SU-DHL-6 (cell line): ENCODE measurements at regions not wholly inside any gene's neighbourhood (a gene's known extent, or its start where the extent isn't known, plus 50 kb on each side); places are given as distances from the start of the nearest gene placed in this dataset.

Experiments used
- H2AFZ ChIP-seq: fragments of 200-600 bp; sonication (generic); 2 replicates; pipeline ENCODE4 v1.6.1; 2014; ENCODE audit warnings: low read depth, mild to moderate bottlenecking, moderate library complexity, mixed read lengths, antibody characterized with exemption, low read length; ENCODE audit not compliant: severe bottlenecking
- H3F3A ChIP-seq: fragments of 200-600 bp; shearing (Covaris generic); 2 replicates; pipeline ENCODE4 v1.6.0; 2016; ENCODE audit warnings: antibody characterized with exemption, mild to moderate bottlenecking; ENCODE audit not compliant: insufficient read depth
- H3K27ac ChIP-seq: fragments of 200-600 bp; sonication (generic); 2 replicates; pipeline ENCODE4 v1.5.1; 2016; ENCODE audit warnings: low read depth, mild to moderate bottlenecking, low read length, moderate library complexity, mixed read lengths
- H3K27me3 ChIP-seq: fragments of 200-600 bp; sonication (generic), shearing (Covaris generic); 2 replicates; pipeline ENCODE4 v1.6.0; 2014; ENCODE audit warnings: mild to moderate bottlenecking, low read length
- H3K36me3 ChIP-seq: fragments of 200-600 bp; sonication (generic); 2 replicates; pipeline ENCODE4 v1.6.1; 2014; ENCODE audit warnings: mild to moderate bottlenecking, low read length, mixed read lengths
- H3K4me2 ChIP-seq: fragments of 300-600, 200-600 bp; shearing (Covaris generic), sonication (generic); 2 replicates; pipeline ENCODE4 v1.6.0; 2014; ENCODE audit warnings: low read length, low read depth, mild to moderate bottlenecking; ENCODE audit not compliant: poor library complexity, severe bottlenecking
- H3K4me3 ChIP-seq: fragments of 200-600 bp; sonication (generic); 2 replicates; pipeline ENCODE4 v1.5.1; 2014; ENCODE audit warnings: antibody characterized with exemption, low read length, mild to moderate bottlenecking, mixed read lengths; ENCODE audit not compliant: insufficient read depth, poor library complexity, severe bottlenecking
- H3K79me2 ChIP-seq: fragments of 200-600 bp; sonication (generic); 2 replicates; pipeline ENCODE4 v1.6.1; 2014; ENCODE audit warnings: mild to moderate bottlenecking, low read length, moderate library complexity; ENCODE audit not compliant: insufficient read depth
- H3K9ac ChIP-seq: fragments of 200-600 bp; sonication (generic); 2 replicates; pipeline ENCODE4 v1.7.0; 2014; ENCODE audit warnings: mild to moderate bottlenecking, low read length
- H3K9me2 ChIP-seq: fragments of 200-600 bp; sonication (generic); replicated peaks from 2 replicates; pipeline ENCODE4 v1.6.1; 2014; ENCODE audit warnings: low read length; ENCODE audit not compliant: insufficient read depth
- H3K9me3 ChIP-seq: fragments of 200-600 bp; sonication (generic); 2 replicates; pipeline ENCODE4 v1.6.1; 2014; ENCODE audit warnings: low read length, mixed read lengths; ENCODE audit not compliant: insufficient read depth
- H4K20me1 ChIP-seq: fragments of 200-600 bp; sonication (generic); 2 replicates; pipeline ENCODE4 v1.6.1; 2014; ENCODE audit warnings: low read depth, mild to moderate bottlenecking, antibody characterized with exemption, low read length, moderate library complexity, mixed read lengths
- EZH2phosphoT487 ChIP-seq: fragments of 200-600 bp; sonication (generic), shearing (Covaris generic); conservative IDR thresholded peaks from 2 replicates; pipeline ENCODE4 v1.6.1; 2018; ENCODE audit warnings: mild to moderate bottlenecking, antibody characterized with exemption, low read length, moderate library complexity, mixed read lengths
- TF ChIP-seq, protein P1 (sequence below): fragments of 200-600 bp; sonication (generic); IDR thresholded peaks from one replicate; pipeline ENCODE4 v1.5.1; 2017; ENCODE audit warnings: antibody characterized with exemption, mild to moderate bottlenecking, low read length, moderate library complexity; ENCODE audit not compliant: insufficient read depth, poor library complexity, severe bottlenecking

DNA sequence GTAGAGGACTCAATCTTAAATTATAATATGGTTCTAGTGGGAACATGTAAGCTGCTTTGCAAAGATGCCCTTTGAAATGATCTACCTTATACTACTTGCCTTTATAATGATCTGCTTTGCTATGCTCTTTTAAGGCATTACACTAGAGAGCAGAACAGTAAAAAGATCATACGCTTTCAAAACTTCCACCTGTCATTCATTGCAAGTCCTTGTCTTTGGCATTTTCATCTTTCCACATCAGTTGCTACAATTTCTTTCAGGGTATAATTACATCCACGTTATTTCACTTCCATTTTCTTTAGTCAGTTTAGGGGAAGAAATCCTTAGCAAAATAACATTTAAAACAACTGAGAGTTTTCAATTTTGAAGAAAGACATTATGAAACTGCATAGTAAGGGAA is 80.3 kb downstream of the ACTBL2 start:
- Histone ChIP-seq H3K4me2 (no peak overlapping the region), H4K20me1 (no peaks in the 10 kb centered on the region), H3K79me2 (no peaks in the 10 kb centered on the region), H3F3A (no peaks in the 10 kb centered on the region), H3K4me3 (no peak overlapping the region), H3K9ac (no peak overlapping the region), H3K27me3 (no peaks in the 10 kb centered on the region), H3K9me3 (no peaks in the 10 kb centered on the region), H3K9me2 (no peaks in the 10 kb centered on the region), H3K36me3 (no peaks in the 10 kb centered on the region), H3K27ac (no peak overlapping the region), H2AFZ (no peak overlapping the region)
- TF ChIP-seq, protein P1, sequence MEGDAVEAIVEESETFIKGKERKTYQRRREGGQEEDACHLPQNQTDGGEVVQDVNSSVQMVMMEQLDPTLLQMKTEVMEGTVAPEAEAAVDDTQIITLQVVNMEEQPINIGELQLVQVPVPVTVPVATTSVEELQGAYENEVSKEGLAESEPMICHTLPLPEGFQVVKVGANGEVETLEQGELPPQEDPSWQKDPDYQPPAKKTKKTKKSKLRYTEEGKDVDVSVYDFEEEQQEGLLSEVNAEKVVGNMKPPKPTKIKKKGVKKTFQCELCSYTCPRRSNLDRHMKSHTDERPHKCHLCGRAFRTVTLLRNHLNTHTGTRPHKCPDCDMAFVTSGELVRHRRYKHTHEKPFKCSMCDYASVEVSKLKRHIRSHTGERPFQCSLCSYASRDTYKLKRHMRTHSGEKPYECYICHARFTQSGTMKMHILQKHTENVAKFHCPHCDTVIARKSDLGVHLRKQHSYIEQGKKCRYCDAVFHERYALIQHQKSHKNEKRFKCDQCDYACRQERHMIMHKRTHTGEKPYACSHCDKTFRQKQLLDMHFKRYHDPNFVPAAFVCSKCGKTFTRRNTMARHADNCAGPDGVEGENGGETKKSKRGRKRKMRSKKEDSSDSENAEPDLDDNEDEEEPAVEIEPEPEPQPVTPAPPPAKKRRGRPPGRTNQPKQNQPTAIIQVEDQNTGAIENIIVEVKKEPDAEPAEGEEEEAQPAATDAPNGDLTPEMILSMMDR: no peak
- no peak for TF ChIP-seq EZH2phosphoT487

DNA sequence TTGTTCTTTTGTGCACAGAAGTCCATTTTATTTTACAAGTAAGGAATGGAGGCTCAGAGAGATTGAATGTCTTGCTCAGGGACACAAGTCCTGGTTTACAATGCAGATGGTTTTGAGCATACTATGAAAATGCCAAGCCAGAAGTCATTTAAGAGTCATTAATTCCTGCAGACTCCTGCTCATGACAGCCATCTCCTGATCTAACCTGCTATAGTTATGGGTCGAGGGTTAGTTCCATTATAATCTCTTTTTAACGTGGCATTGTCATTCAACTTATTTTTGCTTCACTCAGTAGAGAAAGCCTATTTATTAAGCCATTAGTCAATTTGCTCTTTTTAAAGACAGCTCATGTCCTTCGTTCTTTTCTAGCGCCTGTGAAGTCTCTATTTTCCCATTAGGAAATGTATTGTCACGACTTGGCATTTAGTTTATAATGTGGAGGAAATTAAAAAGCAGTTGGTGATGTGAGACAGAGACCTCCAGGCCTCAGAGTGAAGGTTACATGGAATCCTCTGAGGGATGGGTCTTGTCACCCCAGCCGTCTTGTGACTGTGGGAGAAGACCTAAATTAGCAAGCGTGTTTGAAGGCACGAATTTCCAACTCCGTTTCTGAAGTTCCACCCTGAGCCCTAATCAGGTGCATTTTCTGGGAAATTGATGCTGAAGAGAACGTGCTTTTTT is 84.1 kb downstream of the ACTBL2 start:
- Histone ChIP-seq H3K9me2 (no peaks in the 10 kb centered on the region), H3K9ac (no peak overlapping the region), H3K9me3 (no peaks in the 10 kb centered on the region), H4K20me1 (no peaks in the 10 kb centered on the region), H3F3A (no peaks in the 10 kb centered on the region), H3K27ac (no peak overlapping the region), H2AFZ (no peak overlapping the region), H3K27me3 (no peaks in the 10 kb centered on the region), H3K79me2 (no peaks in the 10 kb centered on the region), H3K4me3 (no peak overlapping the region), H3K4me2 (no peak overlapping the region), H3K36me3 (no peaks in the 10 kb centered on the region)
- no peak for TF ChIP-seq EZH2phosphoT487
- TF ChIP-seq, protein P1: no peak

DNA sequence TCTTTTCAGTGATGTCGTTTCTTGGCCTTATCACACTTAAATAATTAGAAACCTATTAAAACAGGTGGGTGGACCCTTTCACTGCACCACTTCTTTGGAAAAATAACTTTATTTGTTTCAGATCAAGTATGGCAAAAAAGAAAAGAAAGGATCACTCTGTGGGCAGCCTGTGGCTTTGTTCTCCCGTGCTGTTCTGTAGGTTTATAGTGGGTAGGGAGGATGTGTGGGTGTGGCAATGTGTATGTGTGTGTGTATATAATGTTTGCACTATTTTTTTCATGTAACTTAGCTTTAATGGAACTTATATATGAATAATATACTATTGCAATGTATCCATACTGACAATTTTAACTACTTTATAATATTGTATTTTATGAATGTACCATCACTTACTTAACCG is 85.9 kb downstream of the ACTBL2 start:
- H3K79me2 ChIP-seq: no peaks in the 10 kb centered on the region
- H3K4me2 ChIP-seq: no peak overlapping the region
- H2AFZ ChIP-seq: no peak overlapping the region
- no peaks in the 10 kb centered on the region for H3F3A ChIP-seq
- H4K20me1 ChIP-seq: no peaks in the 10 kb centered on the region
- no peak overlapping the region for H3K27ac ChIP-seq
- no peaks in the 10 kb centered on the region for H3K9me3 ChIP-seq
- no peaks in the 10 kb centered on the region for H3K36me3 ChIP-seq
- H3K9me2 ChIP-seq: no peaks in the 10 kb centered on the region
- TF ChIP-seq, protein P1: no peak
- TF ChIP-seq EZH2phosphoT487: no peak
- no peak overlapping the region for H3K4me3 ChIP-seq
- no peak overlapping the region for H3K9ac ChIP-seq
- no peaks in the 10 kb centered on the region for H3K27me3 ChIP-seq
